Iris pigment epithelial cell (primary cell): ENCODE measurements at regions not wholly inside any gene's neighbourhood (a gene's known extent, or its start where the extent isn't known, plus 50 kb on each side); places are given as distances from the start of the nearest gene placed in this dataset.

ENCODE experiments used
- DNase-seq: peaks from one replicate; pipeline ENCODE4 v3.0.0-alpha.2; 2011; ENCODE audit warnings: low read depth

- no peak for DNase-seq
Observed at GRCh38 chr9:26061948-26062575, 383.8 kb upstream of the TUSC1 start.

- DNase-seq, result peak; percentile 21
Observed at GRCh38 chr9:26058111-26058895, 380.1 kb upstream of the TUSC1 start.

GRCh38 chr9:26057050-26057449, 378.8 kb upstream of the TUSC1 start:
- DNase-seq, result no peak

GRCh38 chr9:26054600-26055520, 376.6 kb upstream of the TUSC1 start:
- peak; percentile 8 for DNase-seq

GRCh38 chr9:26053954-26054353, 375.7 kb upstream of the TUSC1 start:
- no peak for DNase-seq

- DNase-seq, result no peak
Observed at GRCh38 chr9:26043431-26043830, 365.2 kb upstream of the TUSC1 start.

GRCh38 chr9:26034786-26035185, 356.5 kb upstream of the TUSC1 start:
- DNase-seq, result no peak

GRCh38 chr9:26033336-26033735, 355.1 kb upstream of the TUSC1 start:
- DNase-seq, result peak; percentile 7

- no peak for DNase-seq
Observed at GRCh38 chr9:26026423-26027100, 348.3 kb upstream of the TUSC1 start.

- DNase-seq, result no peak
Observed at GRCh38 chr9:26013199-26013598, 335.0 kb upstream of the TUSC1 start.

- peak; percentile 22 for DNase-seq
Observed at GRCh38 chr9:26012797-26013196, 334.6 kb upstream of the TUSC1 start.

GRCh38 chr9:25994605-25995004, 316.4 kb upstream of the TUSC1 start:
- DNase-seq, result no peak

- DNase-seq, result no peak
Observed at GRCh38 chr9:25990376-25990775, 312.1 kb upstream of the TUSC1 start.

- DNase-seq, result no peak
Observed at GRCh38 chr9:25975667-25976066, 297.4 kb upstream of the TUSC1 start.

GRCh38 chr9:25964239-25964638, 286.0 kb upstream of the TUSC1 start:
- DNase-seq, result peak; percentile 72

GRCh38 chr9:25960178-25960577, 281.9 kb upstream of the TUSC1 start:
- no peak for DNase-seq

GRCh38 chr9:25954209-25954608, 276.0 kb upstream of the TUSC1 start:
- DNase-seq, result no peak

- no peak for DNase-seq
Observed at GRCh38 chr9:25948182-25948581, 269.9 kb upstream of the TUSC1 start.

- no peak for DNase-seq
Observed at GRCh38 chr9:25939126-25939525, 260.9 kb upstream of the TUSC1 start.

GRCh38 chr9:25936031-25936430, 257.8 kb upstream of the TUSC1 start:
- DNase-seq, result no peak

- no peak for DNase-seq
Observed at GRCh38 chr9:25935188-25935587, 256.9 kb upstream of the TUSC1 start.

- DNase-seq, result no peak
Observed at GRCh38 chr9:25918761-25919160, 240.5 kb upstream of the TUSC1 start.
